HG03342 (cell line): ENCODE measurements at regions not wholly inside any gene's neighbourhood (a gene's known extent, or its start where the extent isn't known, plus 50 kb on each side); places are given as distances from the start of the nearest gene placed in this dataset.

Source experiments
- ATAC-seq: cut with Tn5 transposase; IDR thresholded peaks from one replicate; pipeline ENCODE4 v1.9.1; 2021; ENCODE audit warnings: mild to moderate bottlenecking, moderate library complexity; ENCODE audit not compliant: unreplicated experiment

DNA sequence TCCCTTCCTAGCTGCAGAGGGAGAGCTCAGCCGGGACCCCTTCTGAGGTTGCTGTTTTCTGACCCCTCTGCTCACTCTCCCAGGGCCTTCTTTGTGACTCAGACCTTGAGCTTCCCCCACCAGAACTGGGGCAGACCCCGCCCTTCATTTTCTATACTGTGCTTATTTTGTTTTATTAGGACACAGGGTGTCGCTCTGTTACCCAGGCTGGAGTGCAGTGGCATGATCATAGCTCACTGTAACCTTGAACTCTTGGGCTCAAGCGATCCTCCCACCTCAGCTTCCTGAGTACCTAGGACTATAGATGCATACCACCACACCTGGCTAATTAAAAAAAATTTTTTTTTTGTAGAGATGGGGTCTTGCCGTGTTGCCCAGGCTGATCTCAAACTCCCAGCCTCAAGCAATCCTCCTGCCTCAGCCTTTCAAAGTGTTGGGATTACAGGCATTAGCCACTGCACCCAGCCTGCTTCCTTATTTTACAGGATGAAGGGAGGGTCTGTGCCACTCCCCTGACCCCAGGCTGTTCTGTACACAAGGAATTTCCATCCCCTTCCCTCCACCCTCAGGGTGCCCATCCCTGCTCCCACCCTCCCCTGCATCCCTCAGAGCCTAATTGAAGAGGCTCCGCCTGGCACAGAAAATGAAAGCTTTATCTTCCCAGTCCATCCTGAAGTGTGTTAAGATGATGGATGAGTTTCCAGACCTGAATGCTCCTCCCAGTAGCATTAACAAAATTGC is 195.2 kb upstream of the POU3F1 start:
- no peak for ATAC-seq

DNA sequence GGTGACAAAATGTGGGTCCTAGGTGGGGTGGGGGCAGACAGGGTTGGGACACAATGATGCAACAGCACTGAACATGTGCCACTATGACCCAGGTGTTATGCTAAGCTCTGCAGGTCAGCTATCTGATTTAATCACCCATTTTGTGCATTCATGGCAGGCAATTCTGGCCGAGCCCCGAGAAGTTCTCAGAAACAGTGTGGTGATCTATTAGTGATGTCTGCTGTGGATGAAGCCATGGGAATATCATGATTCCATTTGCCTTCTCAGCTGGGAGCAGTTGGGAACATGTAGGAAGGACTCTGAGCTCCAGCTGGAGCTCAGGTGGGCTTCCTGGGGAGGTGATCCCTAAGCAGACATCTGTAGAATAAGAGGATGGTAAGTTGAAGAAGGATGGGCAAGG is 194.0 kb upstream of the POU3F1 start:
- ATAC-seq: no peak

DNA sequence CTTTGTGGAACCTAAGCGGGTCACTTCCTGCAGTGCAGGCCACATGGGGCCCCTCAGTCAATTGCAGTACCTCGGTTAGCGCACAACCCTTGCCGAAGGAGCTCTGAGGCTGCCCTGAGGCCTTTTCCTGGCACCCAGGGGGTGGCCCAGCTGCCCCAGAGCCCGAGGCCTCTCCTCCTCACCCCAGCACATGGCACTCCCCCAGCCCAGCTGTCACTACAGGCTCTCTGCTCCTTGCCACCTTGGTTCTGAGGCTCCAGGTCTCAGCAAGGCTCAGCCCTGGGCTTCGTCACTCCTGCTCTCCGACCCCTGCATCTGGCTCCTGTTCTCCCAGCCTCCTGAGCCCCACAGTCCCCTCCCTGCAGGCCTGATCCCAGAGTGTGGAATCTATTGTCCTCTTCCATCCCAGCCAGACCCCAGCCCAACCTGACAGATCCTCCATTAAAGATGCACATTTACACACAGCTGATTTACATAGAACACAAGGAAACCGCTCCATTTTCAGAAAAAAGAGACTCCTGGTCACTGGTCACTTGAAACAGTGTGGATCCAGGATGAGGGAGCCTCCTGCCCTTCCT is 192.8 kb upstream of the POU3F1 start:
- no peak for ATAC-seq

DNA sequence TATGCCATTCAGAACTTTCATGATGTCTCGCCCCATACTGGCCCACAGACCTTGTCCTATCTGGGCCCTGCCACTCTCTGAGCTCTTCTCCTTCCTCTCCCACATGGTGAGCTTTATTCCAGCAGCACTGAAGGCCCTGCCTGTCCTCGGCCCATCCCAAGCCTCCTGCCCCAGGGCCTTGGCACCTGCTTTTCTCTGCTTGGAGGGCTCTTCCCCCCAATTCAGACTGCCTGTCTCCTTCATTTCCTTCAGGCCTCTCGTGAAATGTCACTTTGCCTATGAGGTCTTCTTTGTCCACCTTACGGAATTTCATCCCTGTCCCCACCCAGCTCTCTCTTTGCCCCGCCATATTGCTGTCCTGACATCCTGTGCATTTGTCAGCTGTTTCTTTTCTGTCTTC is 191.7 kb upstream of the POU3F1 start:
- ATAC-seq: no peak

DNA sequence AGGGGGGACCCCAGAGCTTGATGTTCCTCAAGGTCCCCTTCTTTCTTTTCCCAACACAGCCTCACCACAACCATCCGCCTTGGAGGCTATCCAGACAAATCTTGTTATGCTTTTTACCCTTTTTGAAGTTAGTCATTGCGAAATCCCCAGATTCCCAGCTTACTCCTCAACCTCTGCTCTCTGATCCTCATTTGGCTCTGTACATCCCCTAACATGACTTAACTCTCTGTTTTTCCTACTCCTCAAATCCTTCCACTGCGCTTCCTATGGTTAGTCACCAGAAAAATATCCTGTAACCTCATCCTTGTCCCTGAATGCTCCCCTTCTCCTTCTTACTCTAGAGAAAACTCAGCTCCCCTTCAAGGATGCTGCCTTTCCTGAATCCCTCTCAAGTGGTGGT is 189.1 kb upstream of the POU3F1 start:
- no peak for ATAC-seq

DNA sequence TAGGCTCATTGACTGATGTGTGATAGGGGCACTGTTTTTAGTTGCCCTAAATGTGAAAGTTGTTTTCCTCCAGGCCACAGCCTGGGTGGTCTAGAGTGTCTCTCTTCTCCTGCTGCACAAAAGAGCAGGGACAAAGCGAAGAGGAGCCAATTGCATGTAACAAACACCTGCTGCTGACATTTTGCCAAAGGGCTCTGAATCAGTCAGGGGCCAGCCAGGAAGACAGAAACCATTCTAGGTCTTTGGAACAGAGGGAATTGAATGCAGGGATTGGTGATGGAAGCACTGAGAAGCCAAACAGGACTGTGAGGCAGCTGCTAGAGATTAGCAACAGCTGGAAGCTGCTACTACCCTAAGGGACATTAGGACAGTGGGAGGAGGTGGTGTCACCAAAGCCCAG is 185.3 kb upstream of the POU3F1 start:
- ATAC-seq: no peak

DNA sequence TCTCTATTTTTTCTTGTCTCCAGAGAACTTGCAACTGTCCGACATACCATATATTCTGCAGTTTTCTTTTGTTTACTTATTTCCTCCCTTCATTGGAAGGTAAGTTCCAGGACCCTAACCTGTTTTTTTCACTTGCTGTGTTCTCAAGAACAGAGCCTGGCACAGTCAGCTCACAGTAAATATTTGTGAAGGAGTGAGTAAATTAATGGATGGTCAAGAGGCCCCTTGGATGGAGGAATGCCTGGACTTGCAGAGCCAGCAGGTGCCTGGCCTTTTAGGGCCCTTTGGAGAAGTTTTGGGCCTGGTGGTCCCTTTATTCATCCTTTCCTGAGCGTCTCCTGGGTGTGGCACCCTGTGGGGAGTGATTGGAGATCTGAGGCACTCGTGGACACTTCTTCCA is 182.1 kb upstream of the POU3F1 start:
- ATAC-seq: no peak

DNA sequence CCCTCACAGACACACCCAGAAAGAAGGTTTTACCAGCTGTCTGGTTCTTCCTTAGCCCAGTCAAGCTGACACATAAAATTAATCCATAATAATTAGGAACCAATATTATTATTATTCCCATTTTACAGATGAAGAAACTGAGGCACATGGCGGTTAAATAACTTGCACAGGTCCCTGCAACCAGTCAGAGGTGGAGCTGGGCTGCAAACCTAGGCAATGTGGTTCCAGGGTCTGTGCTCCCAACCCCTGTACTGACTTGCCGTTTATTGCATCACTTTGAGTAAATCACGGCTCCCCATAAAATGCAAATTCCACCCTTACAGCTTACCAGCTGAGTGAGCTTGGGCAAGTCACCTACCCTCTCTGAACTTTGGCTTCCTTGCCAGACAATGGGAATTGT is 179.2 kb upstream of the POU3F1 start:
- no peak for ATAC-seq

DNA sequence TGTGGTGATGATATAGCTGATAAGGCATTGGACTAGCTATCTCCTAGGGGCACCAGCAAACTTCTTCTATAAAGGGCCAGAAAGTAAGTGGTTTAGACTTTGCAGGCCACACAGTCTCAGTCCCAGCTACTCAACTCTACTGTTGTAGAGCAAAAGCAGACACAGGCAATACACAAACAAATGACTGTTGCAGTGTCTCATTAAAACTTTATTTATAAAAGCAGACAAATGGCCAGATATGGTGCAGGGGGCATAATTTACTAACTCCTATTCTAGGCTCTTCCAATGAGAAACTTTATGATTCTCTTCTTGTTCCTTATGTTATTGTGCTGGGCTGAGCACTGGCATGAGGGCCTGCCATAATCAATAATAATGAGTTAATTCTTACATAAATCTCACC is 176.8 kb upstream of the POU3F1 start:
- no peak for ATAC-seq

DNA sequence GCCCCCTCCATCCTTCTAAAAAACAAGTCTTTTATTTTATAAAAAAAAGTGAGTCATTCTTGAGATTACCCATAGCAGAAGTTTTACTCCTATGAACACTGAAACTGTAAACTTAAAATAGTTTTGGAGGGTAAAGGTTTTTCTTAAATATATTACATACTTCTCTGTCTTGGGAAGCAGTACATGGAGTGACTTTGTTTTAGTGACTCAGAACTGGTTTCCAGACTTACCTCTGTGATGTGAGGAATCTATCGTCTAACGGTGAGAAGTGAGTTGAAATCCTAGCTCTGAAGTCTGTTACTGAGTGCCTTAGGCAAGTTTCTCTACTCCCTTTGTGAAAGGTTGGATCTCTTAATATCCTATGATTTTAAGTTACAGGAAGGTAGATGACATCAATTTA is 176.3 kb upstream of the POU3F1 start:
- no peak for ATAC-seq

DNA sequence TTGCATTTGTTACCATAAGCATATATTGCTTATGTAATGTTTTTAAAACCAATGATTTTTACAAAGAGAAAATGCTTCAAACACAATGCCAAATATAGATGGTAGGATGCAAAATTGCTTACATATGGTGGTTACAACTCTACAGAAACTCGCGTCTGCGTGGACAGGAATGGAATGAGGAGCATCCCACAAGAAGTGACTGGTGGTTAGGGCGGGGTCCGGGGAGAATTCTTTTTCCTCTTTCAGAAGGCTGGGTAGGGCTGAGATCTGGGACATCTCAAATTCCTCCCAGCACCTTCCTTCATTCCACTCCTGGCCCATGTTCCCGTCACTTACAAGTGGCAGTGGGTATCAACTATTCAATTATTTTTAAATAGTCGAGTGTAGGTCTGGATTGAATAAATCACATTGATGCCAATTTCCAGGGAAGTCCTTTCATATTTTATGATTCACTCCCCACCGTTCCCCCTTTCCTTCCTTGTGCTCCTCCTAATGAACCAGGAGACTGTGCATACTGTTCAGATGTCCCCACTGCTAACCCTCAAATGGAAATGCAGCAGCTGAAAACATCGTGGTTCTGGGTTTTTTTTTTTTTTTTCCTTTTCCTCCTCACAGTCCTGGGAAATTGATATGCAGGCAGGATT is 174.5 kb upstream of the POU3F1 start:
- no peak for ATAC-seq

DNA sequence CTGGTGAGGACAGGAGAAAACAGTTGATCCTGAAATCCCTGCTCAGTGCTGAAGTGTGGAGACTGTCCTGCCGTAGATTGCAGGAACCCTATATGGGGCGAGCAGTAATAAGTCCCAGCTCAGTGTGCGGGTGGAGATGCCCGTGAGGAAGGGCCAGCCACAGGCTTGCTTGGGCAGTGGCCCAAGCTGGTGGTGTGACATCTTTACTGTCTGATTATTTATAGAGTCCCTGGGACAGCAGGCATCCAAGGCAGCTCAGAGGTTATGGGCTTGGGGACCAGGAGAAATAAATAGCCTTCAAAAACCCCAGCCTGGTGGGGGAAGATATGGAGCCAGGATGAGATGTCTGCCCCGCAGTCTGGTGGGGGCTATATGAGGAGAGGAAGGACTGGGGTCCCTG is 170.7 kb upstream of the POU3F1 start:
- no peak for ATAC-seq

DNA sequence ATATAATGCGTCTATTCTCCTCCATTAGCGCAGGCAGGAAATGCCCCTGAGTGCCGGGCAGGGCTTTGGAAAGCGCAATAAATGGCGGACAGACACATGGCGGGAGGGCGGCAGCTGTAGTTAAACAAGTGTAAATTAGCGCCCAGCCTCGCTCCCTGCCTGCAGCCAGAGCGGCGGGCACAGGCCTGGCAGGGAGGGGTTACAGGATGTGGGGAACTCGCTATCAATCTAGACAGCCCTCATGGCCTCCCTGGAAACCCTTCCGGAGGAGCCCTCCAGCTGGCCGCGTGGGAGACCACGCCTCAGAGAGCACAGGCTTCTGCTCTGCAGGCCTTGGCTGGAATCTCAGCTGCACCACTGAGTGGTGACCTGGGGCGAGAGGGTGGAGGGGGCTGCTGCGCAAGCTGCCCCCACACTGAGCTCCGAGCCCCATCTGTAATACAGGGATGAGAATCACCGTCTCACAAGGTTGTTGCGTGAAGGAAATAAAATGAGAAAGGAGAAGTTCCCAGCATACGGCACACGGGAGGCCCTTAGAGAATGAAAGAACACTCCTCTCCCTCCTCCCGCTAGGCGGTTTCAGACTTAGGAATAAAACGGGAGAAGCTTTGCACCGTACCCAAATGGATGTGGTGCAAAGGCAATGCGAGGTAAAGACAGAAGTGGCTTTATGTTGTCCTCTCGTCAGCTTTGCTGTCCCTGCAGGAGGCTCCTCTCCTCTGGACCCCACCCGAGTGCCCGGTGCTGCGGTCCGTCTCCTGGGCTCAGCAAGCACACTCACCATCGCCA is 167.2 kb upstream of the POU3F1 start:
- no peak for ATAC-seq

DNA sequence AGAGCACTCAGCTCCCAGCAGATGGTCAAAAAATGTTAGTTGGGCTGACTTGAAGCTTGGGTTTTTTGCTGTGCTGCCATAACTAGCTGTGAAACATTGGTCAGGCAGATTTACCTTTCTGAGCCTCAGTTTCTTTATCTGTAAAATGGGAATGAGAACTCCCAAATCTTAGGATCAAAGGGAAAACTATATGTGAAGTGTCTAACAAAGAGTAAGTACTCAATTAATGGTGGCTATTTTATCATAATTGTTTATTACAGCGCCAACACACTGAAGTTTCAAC is 164.2 kb upstream of the POU3F1 start:
- ATAC-seq: no peak

DNA sequence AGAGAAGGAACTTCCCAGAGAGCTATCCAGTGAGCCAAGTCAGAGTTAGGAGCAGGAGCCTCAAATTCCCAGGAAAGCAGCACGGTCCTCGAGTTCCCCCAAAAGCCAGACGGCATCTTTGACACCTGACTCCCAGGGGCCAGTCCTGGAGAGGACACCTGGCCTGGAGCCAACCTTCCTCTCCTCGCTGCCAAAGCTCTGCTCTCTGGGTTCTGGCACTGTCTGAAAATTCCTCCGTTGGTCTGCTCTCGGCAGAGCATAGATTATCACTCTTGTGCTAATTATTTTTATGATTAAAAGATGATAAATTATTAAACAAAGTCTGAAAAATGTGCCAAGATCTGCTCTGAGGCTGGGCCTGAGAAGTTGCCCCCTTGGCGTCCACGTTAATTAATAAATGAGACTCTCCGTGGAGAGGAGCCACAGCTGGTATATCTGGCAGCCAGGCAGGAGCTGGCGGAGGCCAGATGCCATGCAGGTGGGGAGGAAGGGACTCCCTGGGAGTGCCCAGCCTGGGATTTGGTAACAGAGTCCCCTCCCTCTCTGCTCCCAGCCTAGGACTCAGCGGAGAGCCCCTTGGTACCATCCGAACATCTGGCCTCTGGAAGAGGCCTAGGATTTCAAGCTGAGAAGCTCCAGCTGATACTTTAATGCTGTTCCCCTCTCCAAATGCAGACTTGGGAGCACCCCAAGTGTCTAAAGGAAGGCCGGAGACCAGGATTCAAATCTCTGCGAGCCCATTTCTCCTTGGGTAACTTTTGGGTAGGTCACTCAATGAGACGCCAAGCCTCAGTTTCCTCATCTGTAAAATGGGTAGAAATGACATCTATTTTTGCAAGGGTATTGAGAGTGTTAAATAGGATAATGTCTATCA is 163.7 kb upstream of the POU3F1 start:
- ATAC-seq: no peak

DNA sequence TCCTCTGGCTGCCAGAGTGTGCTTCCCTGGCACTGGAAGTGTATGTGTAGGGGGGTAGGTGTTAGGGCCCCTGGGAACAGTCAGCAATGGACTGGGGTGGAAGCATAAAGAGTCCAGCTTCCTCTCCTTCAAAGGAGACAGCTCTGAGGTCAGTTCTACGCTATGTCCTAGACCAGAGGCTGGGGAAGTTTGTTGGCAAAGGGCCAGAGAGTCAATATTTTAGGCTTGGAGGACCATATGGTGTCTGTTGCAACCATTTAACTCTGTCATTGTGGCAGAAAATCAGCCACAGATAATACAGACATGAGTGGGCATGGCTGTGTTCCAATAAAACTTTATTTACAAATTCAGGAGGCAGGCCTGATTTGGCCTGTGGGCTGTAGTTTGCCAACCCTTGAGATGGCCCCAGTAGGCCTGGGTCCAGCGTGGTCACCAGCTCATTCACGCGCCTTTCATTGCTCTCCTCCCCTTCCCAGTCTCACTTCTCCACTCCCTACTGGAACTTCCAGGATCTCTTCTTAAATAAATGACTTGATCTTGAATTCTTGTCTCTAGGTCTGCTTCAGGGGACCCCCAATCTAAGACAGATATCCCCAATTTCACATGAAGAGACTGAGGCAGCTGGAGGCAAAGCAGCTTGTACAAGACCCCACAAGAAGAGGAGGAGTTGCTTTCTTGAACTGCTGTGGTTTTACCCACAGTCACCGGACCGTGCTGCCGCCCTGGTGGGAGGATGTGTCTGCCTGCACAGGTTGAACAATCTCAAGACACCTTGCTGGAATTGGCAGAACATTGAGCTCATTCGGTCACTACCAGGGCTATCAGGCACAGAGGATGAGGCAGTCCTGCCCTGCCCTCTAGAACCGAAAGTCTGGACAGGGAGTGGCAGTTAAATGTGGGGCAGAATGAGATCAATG is 162.4 kb upstream of the POU3F1 start:
- no peak for ATAC-seq

DNA sequence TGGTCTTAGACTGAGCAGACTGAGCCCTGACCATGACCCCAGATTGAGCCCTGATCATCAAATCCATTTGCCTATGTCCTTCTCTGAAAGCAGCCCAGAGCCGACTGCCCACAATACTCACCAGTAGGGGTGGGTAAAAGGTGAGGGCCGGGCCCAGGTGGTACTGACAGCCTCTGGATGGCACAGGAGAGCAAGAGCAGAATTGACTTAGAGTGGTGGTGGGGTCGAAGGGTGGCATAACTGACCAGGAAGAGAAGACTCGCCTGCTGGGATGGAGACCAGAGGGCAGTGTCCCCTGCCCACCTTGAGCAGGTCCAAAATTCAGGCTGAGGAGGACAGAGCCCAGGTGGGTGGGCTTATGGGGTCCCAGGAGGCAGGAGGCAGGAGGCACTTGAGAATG is 161.3 kb upstream of the POU3F1 start:
- ATAC-seq: no peak

DNA sequence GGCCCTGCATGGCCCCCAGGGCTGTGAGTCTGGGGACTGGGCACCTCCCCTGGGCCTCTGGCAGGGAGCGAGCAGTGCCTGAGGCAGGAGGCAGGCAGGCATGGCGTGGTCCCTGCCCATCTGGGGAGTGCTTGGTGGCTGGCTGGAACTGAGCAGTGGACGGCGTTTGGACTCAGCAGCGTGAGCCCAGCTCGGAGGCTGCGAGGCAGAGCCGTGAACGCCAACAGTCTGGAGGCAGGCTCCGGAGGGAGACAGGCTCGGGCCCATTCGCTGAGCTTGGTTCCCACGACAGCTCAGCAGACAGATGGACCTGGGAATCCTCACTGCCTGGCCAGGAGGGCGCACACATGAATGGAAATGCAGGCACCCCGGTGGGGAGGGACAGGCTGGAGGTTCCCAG is 160.7 kb upstream of the POU3F1 start:
- ATAC-seq: no peak

DNA sequence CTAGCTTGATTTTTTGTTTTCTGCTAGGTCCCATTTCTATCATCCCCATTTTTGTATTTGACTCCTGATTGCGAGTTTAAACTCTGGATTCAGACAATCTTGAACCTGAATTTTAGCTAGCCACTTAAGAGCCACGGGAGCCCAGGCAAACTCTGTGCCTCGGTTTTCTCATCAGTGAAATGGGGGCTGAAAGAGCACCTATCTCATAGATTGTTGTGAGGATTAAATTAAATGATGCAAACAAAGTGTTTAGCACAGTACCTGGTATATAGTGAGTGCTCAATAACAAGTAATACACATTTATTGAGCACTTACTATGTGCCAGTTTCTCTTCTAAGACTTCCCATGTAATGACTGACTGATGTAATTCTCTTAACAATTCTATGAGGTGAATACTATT is 158.1 kb upstream of the POU3F1 start:
- ATAC-seq: no peak

DNA sequence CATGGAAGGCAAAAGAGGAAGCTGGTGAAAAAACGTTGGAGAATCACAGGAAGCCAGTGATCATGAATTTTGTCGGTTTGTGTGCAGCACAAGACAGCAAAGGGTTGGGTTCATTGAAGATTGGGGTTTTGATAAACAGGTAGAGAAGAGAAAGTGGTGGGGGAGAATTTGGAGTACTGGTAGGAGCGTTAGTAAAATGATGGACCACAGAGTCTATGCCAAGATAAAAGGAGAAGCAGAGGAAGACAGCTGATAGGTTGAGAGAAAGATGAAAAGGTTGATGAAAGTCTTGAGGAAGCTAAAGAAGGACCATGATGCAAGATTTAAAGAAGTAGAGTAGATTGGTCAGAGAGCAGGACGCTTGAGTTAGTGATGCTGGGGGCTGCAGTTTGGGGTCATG is 156.8 kb upstream of the POU3F1 start:
- ATAC-seq: no peak
